Gastroesophageal sphincter (tissue), 4 donors: ENCODE measurements at regions not wholly inside any gene's neighbourhood (a gene's known extent, or its start where the extent isn't known, plus 50 kb on each side); places are given as distances from the start of the nearest gene placed in this dataset.

Experiments used
- ATAC-seq: fragments of 150-250 bp; one replicate; pipeline ENCODE4 v1.9.1; 2016; ENCODE audit warnings: mild to moderate bottlenecking, moderate library complexity
- H3K27ac ChIP-seq, 4 donors: fragments of 200-600 bp; sonication (generic) in 3 of 4; 1 replicate in 3 of 4; 2 replicates in 1 of 4; pipeline ENCODE4 v1.5.1; 2016 to 2019
- H3K27me3 ChIP-seq: fragments of 200-600 bp; sonication (generic); one replicate; pipeline ENCODE4 v1.5.1; 2019
- H3K36me3 ChIP-seq, 2 donors: fragments of 200-600 bp; sonication (generic); one replicate each; pipeline ENCODE4 v1.5.1; 2019; ENCODE audit warnings: control low read depth in 1 of 2
- H3K4me1 ChIP-seq, 3 donors: fragments of 200-600 bp; sonication (generic); 1 replicate in 2 of 3; 2 replicates in 1 of 3; pipeline ENCODE4 v1.5.1; 2016 to 2019; ENCODE audit warnings: control low read depth in 2 of 3
- H3K4me3 ChIP-seq, 2 donors: fragments of 200-600 bp; sonication (generic); one replicate each; pipeline ENCODE4 v1.5.1; 2019; ENCODE audit warnings: mild to moderate bottlenecking in 1 of 2, moderate library complexity in 1 of 2
- H3K9me3 ChIP-seq, 3 donors: fragments of 200-600 bp; sonication (generic); one replicate each; pipeline ENCODE4 v1.5.1; 2017 to 2019; ENCODE audit warnings: control low read depth in 2 of 3
- CTCF ChIP-seq, 4 experiments: fragments of 200-600 bp in 2 of 4; fragments of 450-650 bp in 2 of 4; sonication (generic) in 1 of 4; IDR thresholded peaks; one replicate each; pipeline ENCODE4 v1.5.1; 2017 to 2019; ENCODE audit warnings: antibody characterized with exemption in 4 of 4, mild to moderate bottlenecking in 2 of 4, moderate library complexity in 2 of 4
- EP300 ChIP-seq: sonication (generic); formaldehyde crosslinking; IDR thresholded peaks from one replicate; pipeline ENCODE4 v1.6.1; 2017; ENCODE audit warnings: antibody characterized with exemption, mild to moderate bottlenecking
- POLR2A ChIP-seq, 2 donors: fragments of 450-650 bp; IDR thresholded peaks; one replicate each; pipeline ENCODE4 v1.6.1; 2017; ENCODE audit warnings: antibody characterized with exemption in 2 of 2, mild to moderate bottlenecking in 2 of 2, moderate library complexity in 1 of 2
- POLR2AphosphoS5 ChIP-seq: sonication (generic); formaldehyde crosslinking; IDR thresholded peaks from one replicate; pipeline ENCODE4 v1.6.1; 2017; ENCODE audit warnings: antibody characterized with exemption
- WGBS, 2 donors: methylation state at CpG; one replicate each; pipeline ENCODE4 v1.1.5; 2018; ENCODE audit warnings: low coverage in 1 of 2; 5-methylcytosine and 5-hydroxymethylcytosine counted together

GRCh38 chr13:54591540-54591939 is 1562.9 kb downstream of the OLFM4 start:
- no peak overlapping the region for H3K4me3 ChIP-seq
- H3K4me1 ChIP-seq: no peaks in the 10 kb centered on the region
- TF ChIP-seq POLR2AphosphoS5 (no peak), EP300 (no peak), CTCF (IDR thresholded peaks at IDR 0.05) (no peak), POLR2A (IDR thresholded peaks at IDR 0.05) (no peak)
- H3K36me3 ChIP-seq: no peaks in the 10 kb centered on the region
- H3K9me3 ChIP-seq: no peaks in the 10 kb centered on the region
- no peaks in the 10 kb centered on the region for H3K27me3 ChIP-seq
- no peak overlapping the region for H3K27ac ChIP-seq
- WGBS, 2 donors: 43 to 82% methylated on average over 3 of the region's 3 CpGs
- no peak for ATAC-seq

GRCh38 chr13:54592201-54592600 is 1563.6 kb downstream of the OLFM4 start:
- Histone ChIP-seq H3K27ac (no peak overlapping the region), H3K9me3 (no peaks in the 10 kb centered on the region), H3K36me3 (no peaks in the 10 kb centered on the region), H3K27me3 (no peaks in the 10 kb centered on the region), H3K4me1 (no peaks in the 10 kb centered on the region), H3K4me3 (no peak overlapping the region)
- no peak for TF ChIP-seq CTCF (IDR thresholded peaks at IDR 0.05)
- no peak for TF ChIP-seq POLR2A (IDR thresholded peaks at IDR 0.05)
- TF ChIP-seq POLR2AphosphoS5: no peak
- no peak for TF ChIP-seq EP300
- ATAC-seq: no peak
- WGBS, 2 donors: 71% methylated on average over 2 of the region's 2 CpGs; no CpG with 5 or more reads in 1 of the 2 donors

DNA sequence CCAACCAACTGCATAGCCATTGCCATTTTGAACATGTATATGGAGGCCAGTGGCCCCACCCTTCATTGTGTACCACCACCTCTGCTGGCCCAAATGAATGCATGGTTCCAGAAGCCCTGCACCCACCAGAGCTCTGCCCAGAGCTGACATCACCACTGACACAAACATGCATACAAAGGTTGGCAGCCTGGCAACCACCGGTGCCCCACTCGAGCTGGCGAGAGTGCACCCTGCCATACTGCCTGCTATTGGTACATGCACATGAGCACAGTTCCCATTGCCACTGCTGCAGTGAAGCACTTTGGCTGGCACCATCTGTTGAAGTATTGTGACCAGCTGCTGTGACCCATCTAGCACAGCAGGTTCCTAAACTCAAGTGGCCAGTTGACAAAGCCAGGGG is 1564.9 kb downstream of the OLFM4 start:
- Histone ChIP-seq H3K9me3 (no peaks in the 10 kb centered on the region), H3K4me3 (no peak overlapping the region), H3K27ac (no peak overlapping the region), H3K27me3 (no peaks in the 10 kb centered on the region), H3K36me3 (no peaks in the 10 kb centered on the region), H3K4me1 (no peaks in the 10 kb centered on the region)
- TF ChIP-seq POLR2A (IDR thresholded peaks at IDR 0.05) (no peak), POLR2AphosphoS5 (no peak), CTCF (IDR thresholded peaks at IDR 0.05) (no peak), EP300 (no peak)
- WGBS, 2 donors: no CpG with 5 or more reads among the region's 3 CpGs
- no peak for ATAC-seq

DNA sequence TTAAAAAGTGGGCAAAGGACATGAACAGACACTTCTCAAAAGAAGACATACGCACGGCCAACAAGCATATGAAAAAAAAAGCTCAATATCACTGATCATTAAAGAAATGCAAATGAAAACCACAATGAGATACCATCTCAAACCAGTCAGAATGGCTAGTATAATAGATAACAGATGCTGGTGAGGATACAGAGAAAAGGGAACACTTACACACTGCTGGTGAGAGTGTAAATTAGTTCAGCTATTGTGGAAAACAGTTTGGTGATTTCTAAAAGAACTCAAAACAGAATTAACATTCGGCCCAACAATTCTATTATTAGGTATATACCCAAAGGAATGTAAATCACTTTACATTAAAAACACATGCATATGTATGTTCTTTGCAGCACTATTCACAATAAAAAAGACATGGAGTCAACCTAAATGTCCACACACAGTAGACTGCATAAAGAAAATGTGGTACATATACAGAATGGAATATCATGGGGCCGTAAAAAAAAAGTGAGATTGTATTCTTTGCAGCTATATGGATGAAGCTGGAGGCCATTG is 1569.0 kb downstream of the OLFM4 start:
- H3K9me3 ChIP-seq: peaks cover 0 to 8% (median 0%) of the 10 kb centered on the region in 3 donors
- no peak for ATAC-seq
- no peaks in the 10 kb centered on the region for H3K27me3 ChIP-seq
- H3K36me3 ChIP-seq: no peaks in the 10 kb centered on the region
- no peaks in the 10 kb centered on the region for H3K4me1 ChIP-seq
- H3K4me3 ChIP-seq: no peak overlapping the region
- no peak overlapping the region for H3K27ac ChIP-seq
- 76 to 77% methylated on average over 4 of the region's 4 CpGs for WGBS, 2 donors
- no peak for TF ChIP-seq POLR2A (IDR thresholded peaks at IDR 0.05)
- TF ChIP-seq POLR2AphosphoS5: no peak
- TF ChIP-seq CTCF (IDR thresholded peaks at IDR 0.05): no peak
- TF ChIP-seq EP300: no peak

GRCh38 chr13:54599413-54599812 is 1570.8 kb downstream of the OLFM4 start:
- 20 to 42% methylated on average over 1 of the region's 1 CpG for WGBS, 2 donors
- no peaks in the 10 kb centered on the region for H3K4me1 ChIP-seq
- ATAC-seq: no peak
- H3K27me3 ChIP-seq: no peaks in the 10 kb centered on the region
- no peak overlapping the region for H3K4me3 ChIP-seq
- H3K9me3 ChIP-seq: peaks cover 0 to 8% (median 0%) of the 10 kb centered on the region in 3 donors
- TF ChIP-seq POLR2AphosphoS5: no peak
- no peak for TF ChIP-seq POLR2A (IDR thresholded peaks at IDR 0.05)
- no peak for TF ChIP-seq CTCF (IDR thresholded peaks at IDR 0.05)
- no peak for TF ChIP-seq EP300
- H3K27ac ChIP-seq: no peak overlapping the region
- no peaks in the 10 kb centered on the region for H3K36me3 ChIP-seq
